ENCODE measurements at regions not wholly inside any gene's neighbourhood (a gene's known extent, or its start where the extent isn't known, plus 50 kb on each side); places are given as distances from the start of the nearest gene placed in this dataset.

DNA sequence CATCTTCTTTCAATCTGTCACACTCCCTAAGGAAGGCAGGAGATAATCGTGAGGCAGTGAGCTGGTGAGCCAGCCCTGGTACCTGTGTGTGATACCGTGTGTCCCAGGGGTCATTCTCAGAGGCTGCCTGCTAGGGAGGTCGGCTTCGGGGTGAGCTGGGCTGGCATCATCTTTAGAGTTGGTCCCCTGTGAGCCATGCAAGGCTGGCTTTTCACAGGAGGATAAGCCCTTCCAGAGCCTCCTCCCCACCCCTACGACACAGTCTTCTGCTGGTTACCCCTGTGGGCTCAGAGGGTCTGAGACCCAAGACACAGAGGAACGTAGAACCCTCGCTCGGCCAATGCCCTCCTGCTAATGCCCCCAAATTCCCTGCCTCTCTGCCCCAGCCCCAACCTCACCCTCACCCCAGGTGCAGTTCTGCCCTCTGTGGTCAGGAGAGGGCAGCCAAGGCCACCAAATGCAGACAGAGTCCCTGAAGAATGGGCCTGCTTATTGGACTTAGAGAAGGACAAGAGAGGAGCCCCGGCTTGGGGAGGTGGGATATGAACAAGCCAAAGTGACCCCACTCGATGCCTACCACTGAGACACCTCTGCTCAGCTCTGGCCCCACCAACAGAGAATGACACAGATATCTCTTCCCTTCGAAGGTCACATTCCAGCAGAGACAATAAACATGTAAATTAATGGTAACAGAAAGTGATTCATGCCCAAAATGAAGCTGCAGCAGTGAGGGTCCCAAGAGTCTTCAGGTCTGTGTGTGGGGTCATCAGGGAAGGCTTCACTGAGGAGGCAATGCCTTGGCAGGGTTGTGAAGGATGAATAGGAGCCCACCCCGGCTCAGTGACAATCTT lies 80.8 kb upstream of the CCL1 start:
- in situ Hi-C loops (cut with HindIII; ENCODE audit: low sequenced_read_pairs) = loop anchor here (25.0 kb wide), 3 partner anchors 93 to 1093 kb away; partner anchors contain the start of genes NLE1, SLFN12L and UNC45B
- no peak overlapping the region for H3K4me3 ChIP-seq (ENCODE audit: low read depth, low read length)
- TF ChIP-seq, protein P1, sequence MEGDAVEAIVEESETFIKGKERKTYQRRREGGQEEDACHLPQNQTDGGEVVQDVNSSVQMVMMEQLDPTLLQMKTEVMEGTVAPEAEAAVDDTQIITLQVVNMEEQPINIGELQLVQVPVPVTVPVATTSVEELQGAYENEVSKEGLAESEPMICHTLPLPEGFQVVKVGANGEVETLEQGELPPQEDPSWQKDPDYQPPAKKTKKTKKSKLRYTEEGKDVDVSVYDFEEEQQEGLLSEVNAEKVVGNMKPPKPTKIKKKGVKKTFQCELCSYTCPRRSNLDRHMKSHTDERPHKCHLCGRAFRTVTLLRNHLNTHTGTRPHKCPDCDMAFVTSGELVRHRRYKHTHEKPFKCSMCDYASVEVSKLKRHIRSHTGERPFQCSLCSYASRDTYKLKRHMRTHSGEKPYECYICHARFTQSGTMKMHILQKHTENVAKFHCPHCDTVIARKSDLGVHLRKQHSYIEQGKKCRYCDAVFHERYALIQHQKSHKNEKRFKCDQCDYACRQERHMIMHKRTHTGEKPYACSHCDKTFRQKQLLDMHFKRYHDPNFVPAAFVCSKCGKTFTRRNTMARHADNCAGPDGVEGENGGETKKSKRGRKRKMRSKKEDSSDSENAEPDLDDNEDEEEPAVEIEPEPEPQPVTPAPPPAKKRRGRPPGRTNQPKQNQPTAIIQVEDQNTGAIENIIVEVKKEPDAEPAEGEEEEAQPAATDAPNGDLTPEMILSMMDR (IDR thresholded peaks at IDR 0.05; ENCODE audit: low read depth, low read length, missing control alignments) = no peak
- no peak for DNase-seq (ENCODE audit: low read depth)

DNA sequence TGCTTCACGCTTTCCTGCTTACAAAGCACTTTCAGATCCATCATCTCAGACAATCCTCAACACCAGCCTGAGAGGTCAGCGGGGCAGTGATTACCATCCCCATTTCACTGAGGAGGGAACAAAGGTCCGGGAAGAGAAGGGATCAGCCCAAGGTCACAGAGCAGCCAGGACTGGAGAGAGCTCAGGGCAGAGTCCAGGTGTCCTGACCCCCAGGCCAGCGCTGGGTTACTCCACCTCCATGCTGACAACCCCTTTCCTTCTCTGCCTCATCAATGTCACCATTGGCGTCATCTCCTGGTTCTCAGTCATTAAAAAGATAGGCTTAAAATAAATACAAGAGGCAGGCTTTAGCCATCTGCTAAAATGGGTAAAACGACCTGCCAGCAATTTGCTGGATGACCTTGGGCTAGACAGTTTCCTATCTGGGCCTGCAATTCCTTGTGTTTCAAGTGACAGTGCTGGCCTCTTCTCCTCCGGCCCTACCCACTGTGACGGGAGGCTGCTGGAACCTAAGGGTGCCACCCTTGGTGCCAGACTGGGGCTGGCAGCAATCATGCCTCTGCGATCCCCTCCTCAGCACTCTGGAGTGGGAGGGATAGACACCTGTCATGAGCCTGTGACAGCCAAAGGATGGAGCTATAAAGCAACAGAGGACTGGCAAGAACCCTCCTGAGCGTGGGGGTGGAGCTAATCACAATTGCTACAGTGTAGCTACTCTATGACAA lies 79.5 kb upstream of the CCL1 start:
- in situ Hi-C loops (cut with HindIII; ENCODE audit: low sequenced_read_pairs) = loop anchor here (25.0 kb wide), 3 partner anchors 95 to 1095 kb away; partner anchors contain the start of genes NLE1, SLFN12L and UNC45B
- no peak for DNase-seq (ENCODE audit: low read depth)
- H3K4me3 ChIP-seq (ENCODE audit: low read depth, low read length) = no peak overlapping the region
- TF ChIP-seq, protein P1 (IDR thresholded peaks at IDR 0.05; ENCODE audit: low read depth, low read length, missing control alignments) = no peak

DNA sequence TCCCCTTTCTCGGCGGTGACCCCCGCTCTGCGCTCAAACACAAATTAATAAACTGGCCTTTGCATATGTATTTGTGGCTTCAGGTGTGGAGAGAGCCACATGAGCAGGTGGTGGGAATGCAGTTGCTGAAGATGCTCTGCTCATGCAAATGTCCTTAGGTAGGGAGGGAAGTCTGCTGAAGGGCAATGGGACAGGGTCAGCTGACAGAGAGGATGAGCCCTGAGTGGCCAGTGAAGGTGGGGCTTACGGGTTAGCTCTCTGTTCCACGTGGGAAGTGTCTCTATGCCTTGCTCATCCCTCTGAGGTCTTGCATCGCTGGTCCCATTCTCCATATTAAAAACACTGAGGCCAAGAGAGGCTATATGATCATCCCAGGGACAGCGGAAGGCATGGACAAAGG lies 74.2 kb upstream of the CCL1 start:
- no peak for DNase-seq (ENCODE audit: low read depth)
- TF ChIP-seq, protein P1 (IDR thresholded peaks at IDR 0.05; ENCODE audit: low read depth, low read length, missing control alignments) = no peak
- in situ Hi-C loops (cut with HindIII; ENCODE audit: low sequenced_read_pairs) = loop anchor here (10.0 to 25.0 kb wide), 4 partner anchors 100 to 1100 kb away; partner anchors contain the start of genes NLE1, SLFN12L and UNC45B
- no peak overlapping the region for H3K4me3 ChIP-seq (ENCODE audit: low read depth, low read length)

DNA sequence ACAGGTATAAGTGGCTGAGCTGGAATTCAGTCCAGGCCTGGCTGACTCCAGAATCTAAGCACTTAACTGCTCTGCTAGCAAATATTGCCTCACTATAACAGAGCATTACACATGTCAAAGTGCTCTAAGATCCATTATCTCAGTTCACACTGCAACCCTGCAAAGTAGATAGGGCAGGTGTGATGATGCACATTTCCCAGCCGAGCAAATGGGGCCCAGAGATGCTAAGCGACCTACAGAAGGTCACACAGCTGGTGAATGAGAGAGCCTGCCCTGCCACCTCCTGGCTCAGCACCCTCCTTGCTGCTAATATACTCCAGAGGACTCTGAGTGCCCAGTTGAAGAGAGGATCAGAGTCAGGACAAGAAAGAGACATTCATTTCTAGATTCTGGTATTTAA lies 73.6 kb upstream of the CCL1 start:
- in situ Hi-C loops (cut with HindIII; ENCODE audit: low sequenced_read_pairs) = loop anchor here (10.0 to 25.0 kb wide), 4 partner anchors 101 to 1101 kb away; partner anchors contain the start of genes NLE1, SLFN12L and UNC45B
- DNase-seq (ENCODE audit: low read depth) = no peak
- no peak overlapping the region for H3K4me3 ChIP-seq (ENCODE audit: low read depth, low read length)
- TF ChIP-seq, protein P1 (IDR thresholded peaks at IDR 0.05; ENCODE audit: low read depth, low read length, missing control alignments) = no peak

DNA sequence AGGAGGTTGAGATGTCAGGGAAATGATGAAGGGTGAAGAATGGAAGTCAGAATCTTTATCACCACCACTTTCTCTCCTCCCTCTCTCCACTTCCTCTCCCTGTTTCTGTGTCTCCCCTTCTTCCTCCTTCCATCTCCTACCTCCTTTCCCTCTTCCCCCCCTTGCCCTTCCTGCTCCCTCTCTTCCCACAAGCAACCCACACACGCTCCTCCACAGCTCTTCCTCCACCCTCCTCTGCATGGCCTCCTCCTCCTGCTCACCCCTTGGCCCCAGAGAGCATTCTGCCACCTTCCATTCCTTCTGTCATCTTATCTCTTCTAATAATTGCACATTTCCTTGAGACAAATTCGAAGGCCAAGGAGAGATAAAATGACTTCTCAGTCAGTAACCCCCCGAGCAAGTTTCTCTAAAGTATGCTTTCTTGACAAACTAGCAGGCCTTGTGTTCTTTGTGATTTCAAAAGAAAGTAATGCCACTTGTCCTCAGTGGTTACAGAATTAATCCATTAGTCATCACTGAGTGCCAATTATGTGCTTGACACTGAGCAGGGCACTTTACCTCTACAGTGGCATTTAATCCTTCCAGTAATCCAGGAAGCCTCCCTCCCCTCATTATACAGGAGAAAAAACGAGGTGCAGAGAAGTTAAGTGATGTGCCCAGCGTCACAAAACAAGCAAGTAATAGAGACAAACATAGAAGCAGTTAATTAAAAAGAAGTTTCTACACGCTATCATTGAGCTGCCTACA lies 72.3 kb upstream of the CCL1 start:
- in situ Hi-C loops (cut with HindIII; ENCODE audit: low sequenced_read_pairs) = loop anchor here (10.0 to 25.0 kb wide), 4 partner anchors 102 to 1102 kb away; partner anchors contain the start of genes NLE1, SLFN12L and UNC45B
- no peak for DNase-seq (ENCODE audit: low read depth)
- TF ChIP-seq, protein P1 (IDR thresholded peaks at IDR 0.05; ENCODE audit: low read depth, low read length, missing control alignments) = no peak
- H3K4me3 ChIP-seq (ENCODE audit: low read depth, low read length) = no peak overlapping the region

DNA sequence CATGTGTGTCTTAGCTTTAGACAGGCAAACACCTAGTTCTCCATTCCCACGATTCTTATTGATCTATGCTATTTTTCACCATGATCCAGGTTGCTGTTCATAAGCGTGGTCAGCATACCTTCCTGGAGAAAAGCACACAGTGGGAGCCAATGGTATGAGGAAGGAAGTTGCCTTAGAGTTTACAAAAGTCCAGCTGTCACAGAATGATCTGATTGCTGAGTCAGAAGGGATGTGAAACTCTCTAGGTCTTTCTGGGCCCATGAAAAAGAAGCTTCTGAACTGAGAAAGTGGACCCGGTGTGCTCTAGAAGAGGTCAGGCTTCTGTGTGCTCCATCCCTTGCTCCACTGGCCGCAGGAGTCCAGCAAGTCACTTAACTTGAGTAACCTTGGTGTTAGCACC lies 71.0 kb upstream of the CCL1 start:
- TF ChIP-seq, protein P1 (IDR thresholded peaks at IDR 0.05; ENCODE audit: low read depth, low read length, missing control alignments) = no peak

More for the DNA sequence above, 71.0 kb upstream of the CCL1 start:
- DNase-seq (ENCODE audit: low read depth) = no peak
- in situ Hi-C loops (cut with HindIII; ENCODE audit: low sequenced_read_pairs) = loop anchor here (10.0 to 25.0 kb wide), 4 partner anchors 103 to 1103 kb away; partner anchors contain the start of genes NLE1, SLFN12L and UNC45B
- no peak overlapping the region for H3K4me3 ChIP-seq (ENCODE audit: low read depth, low read length)

Measured in astrocyte of the cerebellum (primary cell).